Astrocyte (in vitro differentiated cells and primary cell): ENCODE measurements at regions not wholly inside any gene's neighbourhood (a gene's known extent, or its start where the extent isn't known, plus 50 kb on each side); places are given as distances from the start of the nearest gene placed in this dataset.
"Not testable (repeated sequence)": the region's sequence is repeated elsewhere in the genome, so short reads cannot be mapped to it uniquely, and the experiment has no call there.

Source experiments
- DNase-seq: peaks from one replicate; pipeline ENCODE4 v3.0.0-alpha.2; 2010; ENCODE audit warnings: low read depth
- FAIRE-seq: peaks from 2 replicates; lab custom pipeline; 2011; peaks lifted over from hg19 to GRCh38; lab: Jason Lieb, UNC
- H2AFZ ChIP-seq: 2 replicates; pipeline ENCODE4 v1.6.0; 2012; ENCODE audit warnings: low read depth, low read length, inconsistent platforms
- H3K27ac ChIP-seq: 2 replicates; pipeline ENCODE4 v1.5.1; 2011; ENCODE audit warnings: low read depth, low read length, inconsistent platforms
- H3K27me3 ChIP-seq: 2 replicates; pipeline ENCODE4 v1.6.0; 2011; ENCODE audit warnings: low read length, inconsistent platforms; ENCODE audit not compliant: insufficient read depth
- H3K36me3 ChIP-seq: 2 replicates; pipeline ENCODE4 v1.5.1; 2011; ENCODE audit warnings: low read length, inconsistent platforms; ENCODE audit not compliant: insufficient read depth
- H3K4me1 ChIP-seq: 2 replicates; pipeline ENCODE4 v1.5.1; 2011; ENCODE audit warnings: low read length, inconsistent platforms; ENCODE audit not compliant: insufficient read depth
- H3K4me2 ChIP-seq: 2 replicates; pipeline ENCODE4 v1.6.0; 2012; ENCODE audit warnings: low read length, inconsistent platforms
- H3K4me3 ChIP-seq: 2 replicates; pipeline ENCODE4 v1.5.1; 2011; ENCODE audit warnings: low read depth, mild to moderate bottlenecking, low read length, inconsistent platforms; ENCODE audit not compliant: insufficient read depth
- H3K79me2 ChIP-seq: 2 replicates; pipeline ENCODE4 v1.6.0; 2012; ENCODE audit warnings: mild to moderate bottlenecking, low read length, inconsistent platforms; ENCODE audit not compliant: insufficient read depth
- H3K9ac ChIP-seq: 2 replicates; pipeline ENCODE4 v1.6.0; 2012; ENCODE audit warnings: mild to moderate bottlenecking, low read length, inconsistent platforms
- H3K9me3 ChIP-seq: 2 replicates; pipeline ENCODE4 v1.5.1; 2012; ENCODE audit warnings: low read depth, mild to moderate bottlenecking, low read length, inconsistent platforms; ENCODE audit not compliant: insufficient read depth
- H4K20me1 ChIP-seq: 2 replicates; pipeline ENCODE4 v1.6.0; 2012; ENCODE audit warnings: low read length, inconsistent platforms; ENCODE audit not compliant: insufficient read depth
- H3K27ac Mint-ChIP-seq: one replicate; pipeline ENCODE4 v1.8.0; 2021; ENCODE audit warnings: mild to moderate bottlenecking, mixed read lengths; ENCODE audit not compliant: unreplicated experiment
- H3K27me3 Mint-ChIP-seq: one replicate; pipeline ENCODE4 v1.8.0; 2021; ENCODE audit warnings: low read depth, mixed read lengths; ENCODE audit not compliant: unreplicated experiment
- H3K36me3 Mint-ChIP-seq: one replicate; pipeline ENCODE4 v1.8.0; 2021; ENCODE audit warnings: low read depth, mixed read lengths; ENCODE audit not compliant: unreplicated experiment
- H3K4me1 Mint-ChIP-seq: one replicate; pipeline ENCODE4 v1.8.0; 2021; ENCODE audit warnings: low read depth, mixed read lengths; ENCODE audit not compliant: unreplicated experiment
- H3K4me3 Mint-ChIP-seq: one replicate; pipeline ENCODE4 v1.8.0; 2021; ENCODE audit warnings: mild to moderate bottlenecking, moderate library complexity, mixed read lengths; ENCODE audit not compliant: unreplicated experiment
- H3K9me3 Mint-ChIP-seq: one replicate; pipeline ENCODE4 v1.8.0; 2021; ENCODE audit warnings: mild to moderate bottlenecking, mixed read lengths; ENCODE audit not compliant: unreplicated experiment
- CTCF ChIP-seq: IDR thresholded peaks from 2 replicates; pipeline ENCODE4 v1.5.1; 2011; ENCODE audit warnings: low read depth, mild to moderate bottlenecking, inconsistent platforms, low read length, moderate library complexity; ENCODE audit not compliant: insufficient read depth
- EZH2 ChIP-seq: IDR thresholded peaks from 2 replicates; pipeline ENCODE4 v1.6.1; 2012; ENCODE audit warnings: mild to moderate bottlenecking, low read length, inconsistent platforms; ENCODE audit not compliant: insufficient read depth

DNA sequence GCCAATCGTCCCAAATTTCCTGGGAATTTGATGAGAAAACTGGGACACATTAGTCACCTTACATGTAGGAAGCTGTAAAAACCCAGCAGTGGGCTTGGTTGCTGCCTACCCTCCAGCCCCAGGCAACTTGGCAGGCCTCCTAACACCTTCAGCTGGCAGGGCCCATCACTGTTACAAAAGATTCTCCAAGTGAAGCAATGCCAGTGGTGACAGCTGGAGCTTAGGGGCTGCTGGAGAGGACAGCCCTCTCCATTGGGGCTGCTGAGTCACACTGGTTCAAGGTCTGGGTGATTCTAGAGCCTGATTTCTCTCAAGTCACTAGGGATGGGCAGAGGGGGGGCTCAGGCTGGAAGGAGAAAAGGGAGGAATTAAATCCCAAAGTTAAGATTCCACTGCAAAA lies 180.6 kb downstream of the COPRS start:
- peaks cover 2% of the 10 kb centered on the region for H3K27me3 ChIP-seq
- H3K9ac ChIP-seq, result no peak overlapping the region
- H3K4me3 Mint-ChIP-seq, result no peak overlapping the region
- DNase-seq (no peak), FAIRE-seq (no peak)
- peaks cover 15% of the 10 kb centered on the region for H3K4me1 ChIP-seq
- H3K27me3 Mint-ChIP-seq, result peaks cover 4% of the 10 kb centered on the region
- no peaks in the 10 kb centered on the region for H3K79me2 ChIP-seq
- H3K9me3 Mint-ChIP-seq, result peaks cover 6% of the 10 kb centered on the region
- H2AFZ ChIP-seq, result no peak overlapping the region
- no peaks in the 10 kb centered on the region for H3K9me3 ChIP-seq
- H3K36me3 Mint-ChIP-seq, result no peaks in the 10 kb centered on the region
- no peak overlapping the region for H3K4me2 ChIP-seq
- no peaks in the 10 kb centered on the region for H4K20me1 ChIP-seq
- H3K4me3 ChIP-seq, result no peak overlapping the region
- TF ChIP-seq CTCF, result no peak
- no peak for TF ChIP-seq EZH2
- no peaks in the 10 kb centered on the region for H3K4me1 Mint-ChIP-seq
- no peak overlapping the region for H3K27ac ChIP-seq
- H3K27ac Mint-ChIP-seq, result no peak overlapping the region
- H3K36me3 ChIP-seq, result no peaks in the 10 kb centered on the region

DNA sequence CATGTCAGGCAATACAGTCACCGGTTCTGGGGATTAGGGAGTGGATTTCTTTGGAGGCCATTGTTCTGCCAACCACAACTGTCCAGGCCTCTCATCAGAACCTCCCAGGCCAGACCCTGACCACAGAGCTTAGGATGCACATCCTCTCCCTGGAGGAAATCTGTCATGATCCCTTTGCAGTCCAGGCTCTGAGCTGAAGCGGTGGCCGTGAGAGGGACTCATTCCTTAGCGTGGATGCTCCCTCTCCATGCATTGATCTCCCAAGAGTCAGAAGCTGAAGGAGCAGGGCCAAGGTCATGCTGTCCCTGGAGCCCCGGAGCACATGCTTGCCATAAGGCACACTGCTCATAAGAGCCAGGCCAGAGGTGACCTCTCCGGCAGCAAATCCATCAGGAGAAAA lies 181.4 kb downstream of the COPRS start:
- TF ChIP-seq EZH2 (no peak), CTCF (no peak)
- peaks cover 6% of the 10 kb centered on the region for H3K9me3 Mint-ChIP-seq
- no peak overlapping the region for H3K27ac Mint-ChIP-seq

GRCh38 chr17:31677036-31677435 lies 182.0 kb downstream of the COPRS start:
- Histone ChIP-seq H3K9me3 (no peaks in the 10 kb centered on the region), H3K4me1 (peaks cover 15% of the 10 kb centered on the region), H3K9ac (no peak overlapping the region), H3K4me2 (no peak overlapping the region), H3K27ac (no peak overlapping the region), H3K79me2 (no peaks in the 10 kb centered on the region), H4K20me1 (no peaks in the 10 kb centered on the region), H3K4me3 (no peak overlapping the region), H2AFZ (no peak overlapping the region), H3K36me3 (no peaks in the 10 kb centered on the region), H3K27me3 (no peaks in the 10 kb centered on the region)
- H3K4me3 Mint-ChIP-seq, result no peak overlapping the region
- FAIRE-seq (no peak), DNase-seq (no peak)
- TF ChIP-seq EZH2 (no peak), CTCF (no peak)
- no peaks in the 10 kb centered on the region for H3K4me1 Mint-ChIP-seq
- H3K9me3 Mint-ChIP-seq, result peaks cover 6% of the 10 kb centered on the region
- H3K36me3 Mint-ChIP-seq, result no peaks in the 10 kb centered on the region
- H3K27me3 Mint-ChIP-seq, result peaks cover 11% of the 10 kb centered on the region
- H3K27ac Mint-ChIP-seq, result no peak overlapping the region

More for the DNA sequence above, 181.4 kb downstream of the COPRS start:
- Histone ChIP-seq H3K4me1 (peaks cover 15% of the 10 kb centered on the region), H3K36me3 (no peaks in the 10 kb centered on the region), H3K4me2 (no peak overlapping the region), H3K9me3 (no peaks in the 10 kb centered on the region), H3K27me3 (no peaks in the 10 kb centered on the region), H2AFZ (no peak overlapping the region), H3K27ac (no peak overlapping the region), H3K79me2 (no peaks in the 10 kb centered on the region), H4K20me1 (no peaks in the 10 kb centered on the region), H3K9ac (no peak overlapping the region), H3K4me3 (no peak overlapping the region)
- DNase-seq, result no peak
- H3K4me1 Mint-ChIP-seq, result no peaks in the 10 kb centered on the region
- H3K27me3 Mint-ChIP-seq, result peaks cover 5% of the 10 kb centered on the region
- no peak for FAIRE-seq
- H3K4me3 Mint-ChIP-seq, result no peak overlapping the region
- no peaks in the 10 kb centered on the region for H3K36me3 Mint-ChIP-seq

DNA sequence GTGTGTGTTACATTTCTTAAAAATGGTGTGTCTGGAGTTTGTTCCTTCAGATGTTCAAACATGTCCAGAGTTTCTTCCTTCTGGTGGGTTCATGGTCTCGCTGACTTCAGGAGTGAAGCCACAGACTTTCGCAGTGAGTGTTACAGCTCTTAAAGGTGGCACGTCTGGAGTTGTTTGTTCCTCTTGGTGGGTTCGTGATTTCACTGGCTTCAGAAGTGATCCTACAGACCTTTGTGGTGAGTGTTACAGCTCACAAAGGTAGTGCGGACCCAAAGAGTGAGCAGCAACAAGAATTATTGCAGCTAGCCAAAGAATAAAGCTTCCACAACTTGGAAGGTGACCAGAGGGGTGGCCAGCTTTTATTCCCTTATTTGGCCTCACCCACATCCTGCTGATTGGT lies 183.7 kb downstream of the COPRS start:
- not testable (repeated sequence) for H3K9me3 Mint-ChIP-seq, H3K4me3 Mint-ChIP-seq, DNase-seq, H3K4me1 Mint-ChIP-seq, H3K36me3 ChIP-seq, H3K9ac ChIP-seq, H4K20me1 ChIP-seq, H3K36me3 Mint-ChIP-seq, H3K4me3 ChIP-seq, H3K27ac ChIP-seq, H2AFZ ChIP-seq, H3K9me3 ChIP-seq, FAIRE-seq, H3K27me3 ChIP-seq, H3K4me2 ChIP-seq, H3K27ac Mint-ChIP-seq, H3K79me2 ChIP-seq
- peaks cover 15% of the 10 kb centered on the region for H3K4me1 ChIP-seq
- H3K27me3 Mint-ChIP-seq, result peaks cover 17% of the 10 kb centered on the region
